Omental fat pad (tissue), 3 donors: ENCODE measurements at regions not wholly inside any gene's neighbourhood (a gene's known extent, or its start where the extent isn't known, plus 50 kb on each side); places are given as distances from the start of the nearest gene placed in this dataset.

ENCODE experiments used
- ATAC-seq: fragments of 150-250 bp; one replicate; pipeline ENCODE4 v1.9.1; 2016; ENCODE audit warnings: mild to moderate bottlenecking, moderate library complexity; ENCODE audit not compliant: low FRiP score
- DNase-seq: peaks from one replicate; pipeline ENCODE4 v3.0.0-alpha.2; 2019; ENCODE audit warnings: low spot score
- TF ChIP-seq, protein P1 (sequence below), 3 donors: fragments of 450-650 bp; IDR thresholded peaks; one replicate each; pipeline ENCODE4 v1.5.1; 2016 to 2017; ENCODE audit warnings: antibody characterized with exemption in 3 of 3, mild to moderate bottlenecking in 3 of 3, moderate library complexity in 2 of 3

DNA sequence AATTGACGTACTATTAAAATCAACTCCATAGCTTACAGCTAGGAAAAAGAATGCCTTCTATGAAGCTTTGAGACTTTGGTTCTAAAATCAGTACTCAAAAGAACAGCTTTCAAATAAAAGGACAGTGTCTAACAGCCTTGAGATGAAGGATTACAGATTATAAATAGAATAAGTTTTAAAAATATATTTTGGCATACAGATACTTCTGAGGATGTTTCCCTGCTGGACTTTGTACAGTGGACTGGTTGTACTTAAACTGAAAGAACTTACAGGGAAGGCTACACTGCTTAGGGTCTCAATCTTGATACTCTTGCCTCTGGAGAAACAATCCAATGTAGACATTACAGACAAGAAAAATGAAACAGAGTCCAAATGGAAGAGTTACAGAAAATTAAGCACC, 452.7 kb downstream of the CETN3 start:
- ATAC-seq (no peak), DNase-seq (no peak)
- TF ChIP-seq, protein P1, sequence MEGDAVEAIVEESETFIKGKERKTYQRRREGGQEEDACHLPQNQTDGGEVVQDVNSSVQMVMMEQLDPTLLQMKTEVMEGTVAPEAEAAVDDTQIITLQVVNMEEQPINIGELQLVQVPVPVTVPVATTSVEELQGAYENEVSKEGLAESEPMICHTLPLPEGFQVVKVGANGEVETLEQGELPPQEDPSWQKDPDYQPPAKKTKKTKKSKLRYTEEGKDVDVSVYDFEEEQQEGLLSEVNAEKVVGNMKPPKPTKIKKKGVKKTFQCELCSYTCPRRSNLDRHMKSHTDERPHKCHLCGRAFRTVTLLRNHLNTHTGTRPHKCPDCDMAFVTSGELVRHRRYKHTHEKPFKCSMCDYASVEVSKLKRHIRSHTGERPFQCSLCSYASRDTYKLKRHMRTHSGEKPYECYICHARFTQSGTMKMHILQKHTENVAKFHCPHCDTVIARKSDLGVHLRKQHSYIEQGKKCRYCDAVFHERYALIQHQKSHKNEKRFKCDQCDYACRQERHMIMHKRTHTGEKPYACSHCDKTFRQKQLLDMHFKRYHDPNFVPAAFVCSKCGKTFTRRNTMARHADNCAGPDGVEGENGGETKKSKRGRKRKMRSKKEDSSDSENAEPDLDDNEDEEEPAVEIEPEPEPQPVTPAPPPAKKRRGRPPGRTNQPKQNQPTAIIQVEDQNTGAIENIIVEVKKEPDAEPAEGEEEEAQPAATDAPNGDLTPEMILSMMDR (IDR thresholded peaks at IDR 0.05) = no peak

DNA sequence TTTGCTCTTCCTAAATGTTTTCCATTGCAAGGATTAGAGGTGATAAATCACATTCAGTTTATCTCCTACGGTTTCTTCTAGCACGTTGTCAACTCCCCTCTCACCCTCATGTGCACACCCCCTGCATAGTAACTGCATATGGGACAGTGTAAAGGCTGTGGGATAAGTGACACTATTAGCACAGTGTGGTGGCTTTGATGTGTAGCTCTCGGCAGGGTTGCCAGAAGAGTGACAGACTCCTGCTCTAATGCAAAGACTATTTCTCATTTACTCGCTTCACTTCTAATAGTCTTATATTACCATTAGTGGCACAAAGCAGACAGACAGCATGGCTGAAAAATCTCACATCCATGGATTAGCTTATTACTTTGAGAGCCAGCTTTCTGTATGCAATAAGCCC, 454.6 kb downstream of the CETN3 start:
- ATAC-seq (no peak), DNase-seq (no peak)
- TF ChIP-seq, protein P1 (IDR thresholded peaks at IDR 0.05) = no peak

DNA sequence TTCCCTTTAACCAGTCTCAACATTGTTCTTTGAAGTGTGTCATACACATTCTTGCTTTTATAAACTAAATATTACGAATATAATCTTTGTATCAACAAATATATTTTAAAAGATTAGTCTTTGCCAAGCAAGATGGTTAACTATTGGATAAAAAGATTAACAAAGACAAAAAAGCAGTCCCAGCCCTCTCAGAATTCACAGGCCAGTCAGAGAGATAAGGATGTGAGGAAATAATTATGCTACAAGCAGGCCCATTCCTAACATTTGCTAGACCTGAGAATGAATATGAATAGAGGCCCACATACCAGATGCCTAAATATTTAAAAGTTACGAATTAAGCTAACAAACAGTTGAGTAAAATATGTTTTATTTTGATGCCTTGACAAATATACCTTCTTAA, 457.7 kb downstream of the CETN3 start:
- no peak for DNase-seq
- TF ChIP-seq, protein P1 (IDR thresholded peaks at IDR 0.05) = no peak
- no peak for ATAC-seq

DNA sequence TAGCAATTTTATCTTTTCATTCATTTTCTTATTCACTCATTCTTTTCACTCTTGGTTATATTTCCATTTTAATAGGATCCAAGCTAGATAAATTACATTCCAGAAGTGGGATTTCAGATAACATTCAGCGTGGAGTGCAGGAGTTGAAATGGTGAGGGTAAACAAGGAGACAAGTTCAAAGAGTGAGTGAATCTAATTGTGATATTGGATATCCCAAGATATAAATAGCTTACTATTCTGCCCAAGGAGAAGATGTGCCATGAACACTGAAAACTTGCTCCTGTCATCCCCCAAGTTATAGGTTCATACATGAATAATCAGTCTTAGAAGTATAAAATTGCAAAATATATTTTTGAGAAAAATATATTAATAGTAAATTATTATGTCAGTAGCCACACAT, 459.3 kb downstream of the CETN3 start:
- ATAC-seq (no peak), DNase-seq (no peak)
- TF ChIP-seq, protein P1 (IDR thresholded peaks at IDR 0.05) = no peak

DNA sequence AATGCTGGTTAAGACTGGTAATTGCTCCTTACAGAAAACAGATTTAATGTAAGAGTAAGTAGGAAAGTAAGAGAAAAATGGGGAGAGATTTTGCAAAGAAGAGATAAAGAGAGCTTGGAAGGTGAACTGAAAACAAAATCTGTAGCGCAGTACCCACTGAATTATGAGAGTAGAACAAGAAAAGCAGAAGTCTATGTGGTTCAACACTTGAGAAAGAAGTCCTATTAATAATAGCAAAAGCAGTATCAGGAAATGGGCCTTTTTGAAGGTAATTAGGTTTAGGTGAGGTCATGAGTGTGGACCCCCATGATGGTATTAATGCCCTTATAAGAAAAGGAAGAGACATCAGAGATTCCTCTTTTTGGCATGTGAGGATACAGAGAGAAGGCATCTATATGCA, 460.6 kb downstream of the CETN3 start:
- DNase-seq = no peak
- TF ChIP-seq, protein P1 (IDR thresholded peaks at IDR 0.05) = no peak
- ATAC-seq = no peak

DNA sequence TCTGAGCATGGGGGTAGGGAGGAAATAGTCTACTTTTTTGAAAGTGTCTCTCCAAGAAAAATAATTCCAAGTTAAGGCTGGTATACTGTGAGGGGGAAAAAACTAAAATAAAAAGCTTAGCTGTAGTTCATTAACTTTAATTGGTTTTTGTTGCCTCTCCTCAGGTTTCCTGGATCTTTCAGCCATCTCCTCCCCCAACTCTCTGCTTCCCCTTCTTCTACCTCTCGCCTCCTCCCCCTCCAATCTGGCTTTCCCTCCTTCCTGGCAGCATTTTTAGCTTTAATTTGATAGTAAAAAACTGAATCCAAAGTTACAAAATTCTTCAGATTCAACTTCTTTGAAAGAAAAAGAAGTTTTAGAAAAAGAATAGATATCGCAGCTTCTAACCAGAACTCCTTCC, 462.6 kb downstream of the CETN3 start:
- ATAC-seq (no peak), DNase-seq (no peak)
- TF ChIP-seq, protein P1 (IDR thresholded peaks at IDR 0.05) = no peak

DNA sequence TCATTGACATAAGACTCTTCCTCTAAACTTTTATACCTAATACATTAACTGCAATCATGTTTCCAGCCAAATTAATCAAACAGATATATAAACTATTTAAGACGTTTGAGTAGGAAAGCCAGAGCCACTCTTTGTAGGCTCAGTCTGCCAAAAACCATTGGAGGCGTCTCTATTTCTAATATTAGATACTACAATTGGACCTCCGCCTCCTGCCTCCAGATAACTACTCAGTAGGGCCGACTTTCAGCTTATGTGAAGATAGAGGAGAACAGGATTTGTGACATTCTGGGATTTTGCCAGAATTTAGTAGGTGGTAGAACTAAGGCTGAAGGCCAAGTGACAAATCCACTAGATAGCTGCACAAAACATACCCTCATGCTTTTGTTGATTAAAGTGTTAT, 463.0 kb downstream of the CETN3 start:
- TF ChIP-seq, protein P1 (IDR thresholded peaks at IDR 0.05) = no peak
- DNase-seq (no peak), ATAC-seq (no peak)
